ENCODE measurements at regions not wholly inside any gene's neighbourhood (a gene's known extent, or its start where the extent isn't known, plus 50 kb on each side); places are given as distances from the start of the nearest gene placed in this dataset.
"Not testable (repeated sequence)": the region's sequence is repeated elsewhere in the genome, so short reads cannot be mapped to it uniquely, and the experiment has no call there.

DNA sequence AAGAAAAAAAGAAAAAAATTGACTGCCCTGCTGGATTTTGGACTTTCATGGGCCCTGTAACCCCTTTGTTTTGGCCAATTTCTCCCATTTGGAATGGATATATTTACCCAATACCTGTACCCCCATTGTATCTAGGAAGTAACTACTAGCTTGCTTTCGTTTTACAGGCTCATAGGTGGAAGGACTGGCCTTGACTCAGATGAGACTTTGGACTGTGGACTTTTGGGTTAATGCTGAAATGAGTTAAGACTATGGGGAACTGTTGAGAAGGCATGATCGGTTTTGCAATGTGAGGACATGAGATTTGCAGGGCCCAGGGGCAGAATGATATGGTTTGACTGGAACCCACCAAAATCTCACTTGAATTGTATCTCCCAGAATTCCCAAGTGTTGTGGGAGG lies 214.4 kb upstream of the FSIP2 start:
- TF ChIP-seq, protein P1, sequence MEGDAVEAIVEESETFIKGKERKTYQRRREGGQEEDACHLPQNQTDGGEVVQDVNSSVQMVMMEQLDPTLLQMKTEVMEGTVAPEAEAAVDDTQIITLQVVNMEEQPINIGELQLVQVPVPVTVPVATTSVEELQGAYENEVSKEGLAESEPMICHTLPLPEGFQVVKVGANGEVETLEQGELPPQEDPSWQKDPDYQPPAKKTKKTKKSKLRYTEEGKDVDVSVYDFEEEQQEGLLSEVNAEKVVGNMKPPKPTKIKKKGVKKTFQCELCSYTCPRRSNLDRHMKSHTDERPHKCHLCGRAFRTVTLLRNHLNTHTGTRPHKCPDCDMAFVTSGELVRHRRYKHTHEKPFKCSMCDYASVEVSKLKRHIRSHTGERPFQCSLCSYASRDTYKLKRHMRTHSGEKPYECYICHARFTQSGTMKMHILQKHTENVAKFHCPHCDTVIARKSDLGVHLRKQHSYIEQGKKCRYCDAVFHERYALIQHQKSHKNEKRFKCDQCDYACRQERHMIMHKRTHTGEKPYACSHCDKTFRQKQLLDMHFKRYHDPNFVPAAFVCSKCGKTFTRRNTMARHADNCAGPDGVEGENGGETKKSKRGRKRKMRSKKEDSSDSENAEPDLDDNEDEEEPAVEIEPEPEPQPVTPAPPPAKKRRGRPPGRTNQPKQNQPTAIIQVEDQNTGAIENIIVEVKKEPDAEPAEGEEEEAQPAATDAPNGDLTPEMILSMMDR (IDR thresholded peaks at IDR 0.05) = not testable (repeated sequence)
- TF ChIP-seq POLR2A (IDR thresholded peaks at IDR 0.05) = not testable (repeated sequence)
